B cell (primary cell): ENCODE measurements at regions not wholly inside any gene's neighbourhood (a gene's known extent, or its start where the extent isn't known, plus 50 kb on each side); places are given as distances from the start of the nearest gene placed in this dataset.

Experiments
- ATAC-seq: fragments of 200-7000 bp; cut with Tn5 transposase; one replicate; pipeline ENCODE4 v1.10.0; 2021; ENCODE audit warnings: low read depth, mild to moderate bottlenecking, moderate number of reproducible peaks, moderate library complexity
- CTCF ChIA-PET: fragments of 350-600 bp; sonication (Branson Sonifier 250); formaldehyde crosslinking; loops from one replicate; lab custom pipeline; 2021; ENCODE audit warnings: antibody characterized with exemption, inconsistent platforms; lab: Charles Lee
- POLR2A ChIA-PET: fragments of 350-600 bp; sonication (Branson Sonifier 250); formaldehyde crosslinking; loops from one replicate; lab custom pipeline; 2021; ENCODE audit warnings: antibody characterized with exemption; lab: Charles Lee
- DNase-seq: peaks from one replicate; pipeline ENCODE4 v3.0.0; 2013
- H2AFZ ChIP-seq: 2 replicates; pipeline ENCODE4 v1.6.1; 2012; ENCODE audit warnings: mild to moderate bottlenecking, low read depth, low read length; ENCODE audit not compliant: insufficient read depth, poor library complexity, severe bottlenecking
- H3K27ac ChIP-seq, 2 donors: 1 replicate in 1 of 2; 2 replicates in 1 of 2; pipeline ENCODE4 v1.5.1; 2012 to 2013; ENCODE audit warnings: low read length in 2 of 2, mild to moderate bottlenecking in 2 of 2, moderate library complexity in 1 of 2
- H3K27me3 ChIP-seq, 4 experiments: fragments of 200-600 bp in 1 of 4; sonication (generic) in 1 of 4; replicated peaks in 1 of 4; 1 replicate in 2 of 4; 2 replicates in 2 of 4; pipeline versions ENCODE4 v1.6.1 to v1.7.0; 2013 to 2016; ENCODE audit warnings: low read length in 3 of 4, mild to moderate bottlenecking in 2 of 4, mixed read lengths in 1 of 4, moderate library complexity in 1 of 4; ENCODE audit not compliant: insufficient read depth in 4 of 4, control insufficient read depth in 3 of 4; ENCODE audit errors: control extremely low read depth in 1 of 4
- H3K36me3 ChIP-seq, 2 experiments: replicated peaks in 1 of 2; 1 replicate in 1 of 2; 2 replicates in 1 of 2; pipeline versions ENCODE4 v1.6.1 to v1.7.1; 2013; ENCODE audit warnings: low read length in 1 of 2; ENCODE audit not compliant: insufficient read depth in 2 of 2, control insufficient read depth in 1 of 2; ENCODE audit errors: control extremely low read depth in 1 of 2, extremely low read depth in 1 of 2
- H3K4me1 ChIP-seq, 2 donors: fragments of 200-600 bp in 1 of 2; sonication (generic) in 1 of 2; 1 replicate in 1 of 2; 2 replicates in 1 of 2; pipeline versions ENCODE4 v1.5.1 to v1.6.1; 2013 to 2017; ENCODE audit warnings: low read length in 2 of 2; ENCODE audit not compliant: control insufficient read depth in 2 of 2, insufficient read depth in 2 of 2
- H3K4me2 ChIP-seq: replicated peaks from 2 replicates; pipeline ENCODE3; 2012; ENCODE audit warnings: mild to moderate bottlenecking, low read depth, low read length; ENCODE audit not compliant: poor library complexity, severe bottlenecking
- H3K4me3 ChIP-seq, 5 experiments: fragments of 200-600 bp in 1 of 5; sonication (generic) in 1 of 5; 1 replicate in 3 of 5; 2 replicates in 2 of 5; pipeline versions ENCODE4 v1.5.1 to v1.7.0; 2011 to 2016; ENCODE audit warnings: low read length in 4 of 5, mild to moderate bottlenecking in 4 of 5, low read depth in 2 of 5, control low read depth in 1 of 5, moderate library complexity in 1 of 5; ENCODE audit not compliant: insufficient read depth in 1 of 5; ENCODE audit errors: control extremely low read depth in 1 of 5, extremely low read depth in 1 of 5
- H3K79me2 ChIP-seq: fragments of 200-600 bp; sonication (generic); one replicate; pipeline ENCODE4 v1.6.0; 2016; ENCODE audit warnings: low read length; ENCODE audit not compliant: control insufficient read depth, insufficient read depth
- H3K9ac ChIP-seq: fragments of 200-600 bp; sonication (generic); 2 replicates; pipeline ENCODE4 v1.6.1; 2017; ENCODE audit warnings: mild to moderate bottlenecking, low read length, moderate library complexity
- H3K9me3 ChIP-seq, 3 donors: one replicate each; pipeline versions ENCODE4 v1.6.1 to v1.7.1; 2013; ENCODE audit warnings: low read length in 2 of 3; ENCODE audit not compliant: control insufficient read depth in 2 of 3, insufficient read depth in 1 of 3; ENCODE audit errors: control extremely low read depth in 1 of 3
- H4K20me1 ChIP-seq: 2 replicates; pipeline ENCODE4 v1.6.0; 2012; ENCODE audit warnings: mild to moderate bottlenecking, low read length; ENCODE audit not compliant: insufficient read depth, control insufficient read depth, poor library complexity, severe bottlenecking
- H3K27ac Mint-ChIP-seq: one replicate; pipeline ENCODE4 v1.8.0; 2021; ENCODE audit warnings: mixed read lengths
- H3K27me3 Mint-ChIP-seq: one replicate; pipeline ENCODE4 v1.8.0; 2021; ENCODE audit warnings: mixed read lengths
- H3K4me1 Mint-ChIP-seq: one replicate; pipeline ENCODE4 v1.8.0; 2021; ENCODE audit warnings: mixed read lengths
- H3K4me3 Mint-ChIP-seq: one replicate; pipeline ENCODE4 v1.8.0; 2021; ENCODE audit warnings: mixed read lengths
- H3K9me3 Mint-ChIP-seq: one replicate; pipeline ENCODE4 v1.8.0; 2022; ENCODE audit warnings: mixed read lengths; ENCODE audit not compliant: insufficient read depth
- CTCF ChIP-seq: fragments of 200-600 bp; IDR thresholded peaks from one replicate; pipeline ENCODE4 v1.8.0; 2022; ENCODE audit warnings: antibody characterized with exemption, mild to moderate bottlenecking
- EZH2 ChIP-seq: IDR thresholded peaks from 2 replicates; pipeline ENCODE4 v1.6.1; 2012; ENCODE audit warnings: borderline replicate concordance, low read depth, mild to moderate bottlenecking, moderate library complexity, low read length; ENCODE audit not compliant: insufficient read depth, poor library complexity, severe bottlenecking
- WGBS: methylation state at CpG from one replicate; pipeline ENCODE4 v1.1.5; 2013; ENCODE audit warnings: missing lambda C conversion rate; ENCODE audit not compliant: insufficient coverage; 5-methylcytosine and 5-hydroxymethylcytosine counted together
- intact Hi-C: fragments of 100-400 bp; cut with micrococcal nuclease; formaldehyde crosslinking; loops from one replicate; pipeline ENCODE4 v1.10.0; 2022

DNA sequence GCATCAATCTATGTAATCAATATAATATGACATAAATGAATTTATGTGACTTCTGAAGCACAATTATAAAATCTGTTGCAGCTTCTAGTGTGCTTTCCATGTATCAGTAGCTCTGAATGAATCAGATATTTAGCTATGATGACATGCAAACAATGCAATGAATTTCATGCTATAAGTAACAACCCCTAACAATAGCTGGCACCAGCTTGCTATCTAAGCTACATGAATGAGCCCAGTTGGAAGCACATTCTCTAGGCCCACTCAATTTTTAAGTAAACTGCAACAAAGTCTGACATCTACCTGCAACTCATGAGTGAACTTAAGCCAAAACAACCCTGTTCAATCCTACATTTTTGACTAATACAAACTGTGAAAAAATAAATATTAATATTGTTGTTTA lies 507.3 kb upstream of the ROBO1 start:
- Histone ChIP-seq H3K27me3 (no peaks in the 10 kb centered on the region), H3K9ac (no peak overlapping the region), H3K27ac (no peak overlapping the region), H3K36me3 (no peaks in the 10 kb centered on the region), H3K4me2 (no peak overlapping the region), H3K79me2 (no peaks in the 10 kb centered on the region), H3K4me3 (no peak overlapping the region), H3K9me3 (no peaks in the 10 kb centered on the region), H4K20me1 (no peaks in the 10 kb centered on the region), H3K4me1 (no peaks in the 10 kb centered on the region), H2AFZ (no peak overlapping the region)
- Mint-ChIP-seq H3K4me3 (no peak overlapping the region), H3K9me3 (peaks cover 7% of the 10 kb centered on the region), H3K4me1 (no peaks in the 10 kb centered on the region), H3K27ac (no peak overlapping the region), H3K27me3 (no peaks in the 10 kb centered on the region)
- intact Hi-C loops, result no loop called here
- no peak for ATAC-seq
- TF ChIP-seq EZH2, result no peak
- DNase-seq, result no peak
- ChIA-PET POLR2A (no interaction called here), CTCF (no interaction called here)

- no peak overlapping the region for H3K4me3 Mint-ChIP-seq
- TF ChIP-seq EZH2 (no peak), CTCF (no peak)
- H3K4me1 Mint-ChIP-seq, result no peaks in the 10 kb centered on the region
- CTCF ChIA-PET, result no interaction called here
- H2AFZ ChIP-seq, result no peak overlapping the region
- intact Hi-C loops, result no loop called here
- H3K27ac Mint-ChIP-seq, result no peak overlapping the region
- H3K4me3 ChIP-seq, result no peak overlapping the region
- H3K27ac ChIP-seq, result no peak overlapping the region
- H3K9me3 Mint-ChIP-seq, result no peaks in the 10 kb centered on the region
- no peaks in the 10 kb centered on the region for H3K27me3 ChIP-seq
- DNase-seq, result no peak
- POLR2A ChIA-PET, result no interaction called here
- WGBS, result 7% methylated on average over 2 of the region's 3 CpGs
- ATAC-seq, result no peak
- H3K79me2 ChIP-seq, result no peaks in the 10 kb centered on the region
- H3K4me2 ChIP-seq, result no peak overlapping the region
- H4K20me1 ChIP-seq, result no peaks in the 10 kb centered on the region
- no peaks in the 10 kb centered on the region for H3K4me1 ChIP-seq
- no peaks in the 10 kb centered on the region for H3K27me3 Mint-ChIP-seq
- no peaks in the 10 kb centered on the region for H3K36me3 ChIP-seq
- H3K9ac ChIP-seq, result no peak overlapping the region
- no peaks in the 10 kb centered on the region for H3K9me3 ChIP-seq
Measured at GRCh38 chr3:80263260-80263659, 495.5 kb upstream of the ROBO1 start.
